Choroid plexus epithelial cell (primary cell): ENCODE measurements at regions not wholly inside any gene's neighbourhood (a gene's known extent, or its start where the extent isn't known, plus 50 kb on each side); places are given as distances from the start of the nearest gene placed in this dataset.

Experiments used
- DNase-seq: peaks from one replicate; pipeline ENCODE4 v3.0.0-alpha.2; 2010; ENCODE audit warnings: low read depth
- H3K4me3 ChIP-seq: 2 replicates; pipeline ENCODE4 v1.5.1; 2011; ENCODE audit warnings: low read depth, mild to moderate bottlenecking, control low read depth, low read length, moderate library complexity
- TF ChIP-seq, protein P1 (sequence below): conservative IDR thresholded peaks from 2 replicates; pipeline ENCODE4 v1.5.1; 2011; ENCODE audit warnings: low read depth, mild to moderate bottlenecking, control low read depth, inconsistent platforms, low read length, moderate library complexity

DNA sequence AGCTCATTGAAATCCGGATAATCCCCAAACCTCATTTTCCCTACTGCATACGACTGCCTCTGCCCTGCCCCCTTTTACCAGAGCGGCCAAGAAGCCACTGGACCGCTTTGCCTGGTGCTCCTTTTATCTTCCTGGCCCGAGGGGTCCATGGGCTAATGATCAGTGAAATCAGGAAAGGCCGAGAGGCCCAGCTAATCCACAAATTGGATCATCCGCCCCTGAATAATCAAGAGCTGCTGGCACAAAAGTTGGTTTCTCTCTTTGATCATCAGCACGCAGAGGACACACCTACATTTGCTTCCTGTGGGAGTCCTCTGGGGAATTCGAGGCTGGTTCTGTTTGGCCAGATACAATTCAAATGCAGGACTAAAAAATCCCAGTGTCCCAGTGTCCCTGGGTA, 144.5 kb downstream of the INSIG2 start:
- no peak for DNase-seq
- no peak overlapping the region for H3K4me3 ChIP-seq
- TF ChIP-seq, protein P1, sequence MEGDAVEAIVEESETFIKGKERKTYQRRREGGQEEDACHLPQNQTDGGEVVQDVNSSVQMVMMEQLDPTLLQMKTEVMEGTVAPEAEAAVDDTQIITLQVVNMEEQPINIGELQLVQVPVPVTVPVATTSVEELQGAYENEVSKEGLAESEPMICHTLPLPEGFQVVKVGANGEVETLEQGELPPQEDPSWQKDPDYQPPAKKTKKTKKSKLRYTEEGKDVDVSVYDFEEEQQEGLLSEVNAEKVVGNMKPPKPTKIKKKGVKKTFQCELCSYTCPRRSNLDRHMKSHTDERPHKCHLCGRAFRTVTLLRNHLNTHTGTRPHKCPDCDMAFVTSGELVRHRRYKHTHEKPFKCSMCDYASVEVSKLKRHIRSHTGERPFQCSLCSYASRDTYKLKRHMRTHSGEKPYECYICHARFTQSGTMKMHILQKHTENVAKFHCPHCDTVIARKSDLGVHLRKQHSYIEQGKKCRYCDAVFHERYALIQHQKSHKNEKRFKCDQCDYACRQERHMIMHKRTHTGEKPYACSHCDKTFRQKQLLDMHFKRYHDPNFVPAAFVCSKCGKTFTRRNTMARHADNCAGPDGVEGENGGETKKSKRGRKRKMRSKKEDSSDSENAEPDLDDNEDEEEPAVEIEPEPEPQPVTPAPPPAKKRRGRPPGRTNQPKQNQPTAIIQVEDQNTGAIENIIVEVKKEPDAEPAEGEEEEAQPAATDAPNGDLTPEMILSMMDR: no peak

DNA sequence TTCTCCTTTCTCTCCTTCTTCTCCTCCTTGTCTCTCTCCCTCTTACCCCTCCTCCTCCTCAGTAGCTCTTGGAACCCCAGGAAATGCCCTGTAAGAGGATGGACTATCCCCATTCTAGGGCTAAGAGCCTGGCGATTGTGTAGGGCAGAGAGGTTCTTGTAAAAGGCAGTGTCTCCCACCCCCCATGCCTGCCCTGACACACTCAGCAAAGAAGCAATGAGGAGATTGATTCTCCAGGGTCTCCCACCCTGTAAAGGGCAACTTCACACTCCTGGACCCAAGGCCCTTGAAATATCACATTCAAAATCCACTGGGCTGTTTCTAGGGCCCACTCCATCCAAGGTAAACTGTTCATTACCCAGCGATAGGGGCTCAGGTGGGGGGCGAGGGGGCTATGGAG, 144.1 kb downstream of the INSIG2 start:
- TF ChIP-seq, protein P1: no peak
- H3K4me3 ChIP-seq: no peak overlapping the region
- DNase-seq: no peak

DNA sequence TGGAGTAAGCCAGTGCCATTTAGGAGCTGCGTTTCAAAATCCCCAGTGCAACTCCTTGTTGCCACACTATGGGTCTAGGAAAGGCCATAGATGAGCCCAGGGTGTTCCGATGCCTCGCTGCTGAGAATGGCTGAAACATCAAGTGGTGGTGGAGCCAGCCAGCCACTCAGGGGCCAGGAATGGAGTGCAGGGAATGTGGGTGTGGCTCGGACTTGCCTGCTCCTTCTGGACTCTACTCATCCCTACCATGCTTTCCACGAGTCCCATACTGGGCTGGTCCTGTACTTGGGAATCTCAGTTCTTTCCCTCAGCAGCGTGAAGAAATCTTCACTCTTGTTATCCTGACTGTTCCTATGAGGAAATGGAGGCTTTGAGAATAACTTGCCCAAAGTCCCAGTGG, 143.5 kb downstream of the INSIG2 start:
- TF ChIP-seq, protein P1: no peak
- DNase-seq: no peak
- H3K4me3 ChIP-seq: no peak overlapping the region

DNA sequence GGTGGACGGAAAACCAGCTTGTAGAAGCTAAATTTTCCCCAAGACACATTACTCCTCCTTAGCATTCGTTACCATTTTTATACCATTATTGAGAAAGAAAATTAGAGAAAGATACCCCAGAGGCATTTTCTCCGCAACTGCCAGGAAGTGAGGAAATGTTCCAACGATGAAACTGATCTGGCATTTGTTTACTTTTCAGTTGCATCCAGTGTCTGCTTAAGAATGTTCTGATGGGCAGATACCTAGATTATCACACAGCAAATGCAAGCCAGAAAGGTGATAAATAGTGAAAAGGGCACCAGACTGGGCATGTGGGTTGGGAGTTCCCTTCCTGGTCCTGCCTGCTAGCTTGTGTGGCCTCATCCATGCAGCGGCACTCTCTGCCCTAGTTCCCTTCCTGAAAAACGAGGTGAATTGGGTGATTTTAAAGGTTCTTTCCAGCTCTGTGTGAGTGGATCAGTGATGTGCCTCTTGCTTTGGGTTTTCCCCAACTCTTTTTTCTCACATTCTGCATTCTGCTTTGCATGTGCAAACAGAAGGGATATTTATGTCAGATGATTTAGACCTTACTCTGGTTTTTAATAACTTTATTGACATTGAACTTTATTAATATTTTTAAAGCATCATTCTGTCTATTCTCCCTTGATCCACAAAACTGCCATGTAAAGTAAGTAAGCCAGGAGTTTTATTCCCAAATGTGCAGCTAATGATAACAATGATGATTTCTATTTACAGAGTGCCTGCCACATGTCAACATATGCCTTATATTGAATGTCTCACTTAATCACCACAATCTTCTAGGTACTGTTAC, 139.6 kb downstream of the INSIG2 start:
- TF ChIP-seq, protein P1: no peak
- no peak for DNase-seq
- no peak overlapping the region for H3K4me3 ChIP-seq

DNA sequence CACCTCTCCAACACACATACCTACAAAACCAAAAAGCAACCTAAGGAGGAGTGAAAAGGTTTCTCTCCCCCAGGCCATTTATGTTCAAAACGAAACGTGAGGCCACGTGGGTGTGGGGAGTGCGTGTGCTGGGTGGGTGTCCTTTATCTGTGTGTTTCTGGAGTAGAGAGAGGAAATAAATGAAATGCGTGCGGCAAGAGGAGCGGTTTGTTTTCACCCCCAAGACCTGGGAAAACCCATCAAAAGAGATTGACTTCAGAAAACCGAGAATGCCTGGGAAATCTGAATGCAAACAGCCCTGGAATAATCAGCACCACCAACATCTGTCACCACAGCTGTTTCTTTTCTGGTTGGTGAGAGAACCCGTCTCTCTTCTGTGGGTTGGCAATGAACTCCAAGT, 137.4 kb downstream of the INSIG2 start:
- DNase-seq: no peak
- TF ChIP-seq, protein P1: no peak
- H3K4me3 ChIP-seq: no peak overlapping the region

DNA sequence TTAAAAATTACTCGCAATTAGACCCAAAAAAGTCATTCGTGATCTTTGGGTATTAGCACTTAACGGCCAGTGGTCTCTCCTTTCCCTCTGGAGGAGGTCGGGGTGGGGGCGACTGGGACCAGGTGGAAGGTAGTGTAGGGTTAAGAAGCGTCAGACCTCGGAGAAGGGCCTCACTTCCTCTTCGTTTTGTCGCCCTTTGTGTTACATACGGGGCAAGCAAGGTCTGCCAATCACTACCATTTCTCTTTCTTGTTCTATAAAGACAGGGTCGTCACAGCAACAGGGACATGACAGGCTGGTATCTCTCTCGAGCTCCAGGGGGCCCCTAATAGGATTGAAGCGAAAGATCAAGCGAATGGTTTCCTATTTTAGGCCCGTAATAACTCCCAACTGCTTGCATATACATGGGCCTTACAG, 136.6 kb downstream of the INSIG2 start:
- DNase-seq: no peak
- no peak overlapping the region for H3K4me3 ChIP-seq
- TF ChIP-seq, protein P1: no peak
